22Rv1 (cell line): ENCODE measurements at regions not wholly inside any gene's neighbourhood (a gene's known extent, or its start where the extent isn't known, plus 50 kb on each side); places are given as distances from the start of the nearest gene placed in this dataset.

Experiments used
- H3K27ac ChIP-seq: fragments of 450-650 bp; 2 replicates; pipeline ENCODE4 v1.5.1; 2017
- ZFX ChIP-seq: fragments of 450-650 bp; IDR thresholded peaks from 2 replicates; pipeline ENCODE4 v1.6.1; 2017; ENCODE audit warnings: antibody characterized with exemption, borderline replicate concordance
- TF ChIP-seq, protein P1 (sequence below): fragments of 450-650 bp; IDR thresholded peaks from 2 replicates; pipeline ENCODE4 v1.5.1; 2017; ENCODE audit warnings: mild to moderate bottlenecking

DNA sequence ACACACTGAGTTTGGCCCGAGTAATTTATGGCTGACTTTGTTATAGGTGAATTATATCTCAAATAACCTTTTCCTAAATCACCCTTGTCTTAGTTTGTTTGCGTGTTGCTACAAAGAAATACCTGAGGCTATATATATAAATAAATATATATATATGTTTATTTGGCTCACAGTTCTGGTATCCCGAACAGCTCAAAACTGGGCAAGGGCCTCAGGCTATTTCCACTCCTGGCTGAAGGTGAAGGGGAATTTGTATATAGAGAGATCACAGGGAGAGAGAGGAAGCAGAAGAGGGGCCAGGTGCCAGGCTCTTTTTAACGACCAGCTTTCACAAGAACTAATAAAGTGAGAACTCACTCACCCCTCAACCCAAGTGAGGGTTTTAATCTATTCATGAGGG, 159.9 kb upstream of the STARD13 start:
- peak overlapping the region; percentile 66 for H3K27ac ChIP-seq

DNA sequence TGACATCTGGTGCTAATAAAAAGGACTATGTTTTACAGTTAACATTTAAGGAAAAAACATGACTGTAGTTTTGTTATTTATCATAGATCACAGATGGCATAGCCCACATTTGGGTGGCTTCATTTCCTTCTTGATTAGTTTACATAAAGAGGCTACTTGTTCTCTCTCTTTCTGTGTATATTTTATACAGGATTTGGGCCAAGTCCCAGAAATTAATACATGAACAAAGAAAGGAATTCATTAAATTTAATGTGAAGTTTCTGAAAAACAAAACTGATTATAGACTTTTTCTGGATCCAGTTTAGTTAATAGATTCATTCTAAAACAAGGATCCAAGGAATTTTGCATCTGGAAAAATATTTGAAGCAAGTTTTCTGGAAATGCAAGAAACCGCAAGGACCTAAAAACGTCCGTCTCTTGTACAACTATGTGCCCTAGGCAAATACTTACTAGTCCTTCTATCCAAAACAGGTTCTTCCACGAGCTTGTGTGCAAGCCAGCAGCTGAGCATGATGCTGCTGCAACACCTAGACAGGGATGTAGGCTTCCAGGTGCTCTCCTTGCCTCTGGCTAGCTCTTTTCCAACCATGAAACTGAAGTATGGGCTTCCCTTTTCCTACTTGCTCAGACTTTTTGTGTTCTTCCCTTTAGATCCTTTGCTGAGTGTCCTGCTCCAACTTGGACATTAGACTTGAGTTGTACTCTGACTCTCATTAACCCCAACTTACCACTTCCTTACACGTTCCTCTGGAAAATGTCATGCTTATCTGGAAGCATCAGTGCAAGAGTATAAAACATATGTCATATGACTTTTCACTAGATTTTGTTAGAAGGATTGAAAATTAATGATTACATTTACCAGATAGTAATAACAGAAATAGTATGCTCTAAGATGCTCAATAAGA, 161.5 kb upstream of the STARD13 start:
- TF ChIP-seq, protein P1, sequence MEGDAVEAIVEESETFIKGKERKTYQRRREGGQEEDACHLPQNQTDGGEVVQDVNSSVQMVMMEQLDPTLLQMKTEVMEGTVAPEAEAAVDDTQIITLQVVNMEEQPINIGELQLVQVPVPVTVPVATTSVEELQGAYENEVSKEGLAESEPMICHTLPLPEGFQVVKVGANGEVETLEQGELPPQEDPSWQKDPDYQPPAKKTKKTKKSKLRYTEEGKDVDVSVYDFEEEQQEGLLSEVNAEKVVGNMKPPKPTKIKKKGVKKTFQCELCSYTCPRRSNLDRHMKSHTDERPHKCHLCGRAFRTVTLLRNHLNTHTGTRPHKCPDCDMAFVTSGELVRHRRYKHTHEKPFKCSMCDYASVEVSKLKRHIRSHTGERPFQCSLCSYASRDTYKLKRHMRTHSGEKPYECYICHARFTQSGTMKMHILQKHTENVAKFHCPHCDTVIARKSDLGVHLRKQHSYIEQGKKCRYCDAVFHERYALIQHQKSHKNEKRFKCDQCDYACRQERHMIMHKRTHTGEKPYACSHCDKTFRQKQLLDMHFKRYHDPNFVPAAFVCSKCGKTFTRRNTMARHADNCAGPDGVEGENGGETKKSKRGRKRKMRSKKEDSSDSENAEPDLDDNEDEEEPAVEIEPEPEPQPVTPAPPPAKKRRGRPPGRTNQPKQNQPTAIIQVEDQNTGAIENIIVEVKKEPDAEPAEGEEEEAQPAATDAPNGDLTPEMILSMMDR: no peak
- no peak for TF ChIP-seq ZFX
- peak overlapping the region; percentile 66 for H3K27ac ChIP-seq

More for the DNA sequence above, 159.9 kb upstream of the STARD13 start:
- TF ChIP-seq ZFX: no peak

DNA sequence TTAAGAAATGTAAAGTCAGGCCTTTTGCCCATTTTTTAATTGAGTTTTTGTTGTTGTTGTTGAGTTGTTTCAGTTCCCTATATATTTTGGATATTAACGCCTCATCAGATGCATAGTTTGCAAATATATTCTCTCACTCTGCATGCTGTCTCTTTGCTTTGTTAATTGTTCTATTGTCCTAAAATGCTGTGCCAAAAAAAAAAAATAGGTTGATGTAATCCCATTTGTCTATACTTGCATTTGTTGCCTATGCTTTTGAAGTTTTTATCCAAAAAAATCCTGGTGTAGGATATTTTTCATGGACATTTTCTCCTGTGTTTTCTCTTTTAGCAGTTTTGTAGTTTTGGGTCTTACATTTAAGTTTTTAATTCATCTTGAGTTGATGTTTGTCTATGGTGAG, 163.3 kb upstream of the STARD13 start:
- TF ChIP-seq ZFX: no peak
- TF ChIP-seq, protein P1: no peak
- no peak overlapping the region for H3K27ac ChIP-seq

DNA sequence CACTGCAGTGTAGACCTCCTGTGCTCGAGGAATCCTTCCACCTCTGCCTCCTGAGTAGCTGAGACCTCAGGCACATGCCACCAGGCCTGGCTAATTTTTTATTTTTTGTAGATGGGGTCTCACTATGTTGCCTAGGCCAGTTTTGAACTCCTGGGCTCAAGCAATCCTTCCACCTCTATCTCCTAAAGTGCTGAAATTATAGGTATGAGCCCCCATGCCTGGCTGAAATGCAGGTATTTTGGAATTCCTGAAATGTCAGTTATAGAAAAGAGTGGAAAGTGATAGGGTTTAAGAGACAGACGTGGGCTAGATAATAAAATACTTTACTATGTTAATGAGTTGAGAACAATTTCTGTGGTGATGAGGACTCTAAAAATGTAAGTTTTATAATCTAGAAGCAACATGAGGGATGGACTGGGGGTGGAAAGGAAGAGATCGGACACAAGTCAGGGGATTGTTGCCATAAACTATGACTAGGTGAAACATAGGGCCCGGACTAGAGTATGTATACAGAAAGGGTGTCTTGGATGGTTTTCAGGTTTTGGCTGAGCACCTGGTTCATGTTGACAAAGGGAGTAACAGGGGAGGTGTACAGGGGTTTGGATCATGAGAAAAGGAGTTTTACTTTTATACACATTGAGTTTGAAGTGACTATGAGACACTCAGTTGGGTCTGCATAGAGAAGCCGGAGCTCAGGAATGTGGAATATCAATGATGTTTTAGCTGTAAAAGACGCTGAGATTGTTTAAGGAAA, 165.6 kb upstream of the STARD13 start:
- TF ChIP-seq, protein P1: no peak
- TF ChIP-seq ZFX: no peak
- no peak overlapping the region for H3K27ac ChIP-seq

DNA sequence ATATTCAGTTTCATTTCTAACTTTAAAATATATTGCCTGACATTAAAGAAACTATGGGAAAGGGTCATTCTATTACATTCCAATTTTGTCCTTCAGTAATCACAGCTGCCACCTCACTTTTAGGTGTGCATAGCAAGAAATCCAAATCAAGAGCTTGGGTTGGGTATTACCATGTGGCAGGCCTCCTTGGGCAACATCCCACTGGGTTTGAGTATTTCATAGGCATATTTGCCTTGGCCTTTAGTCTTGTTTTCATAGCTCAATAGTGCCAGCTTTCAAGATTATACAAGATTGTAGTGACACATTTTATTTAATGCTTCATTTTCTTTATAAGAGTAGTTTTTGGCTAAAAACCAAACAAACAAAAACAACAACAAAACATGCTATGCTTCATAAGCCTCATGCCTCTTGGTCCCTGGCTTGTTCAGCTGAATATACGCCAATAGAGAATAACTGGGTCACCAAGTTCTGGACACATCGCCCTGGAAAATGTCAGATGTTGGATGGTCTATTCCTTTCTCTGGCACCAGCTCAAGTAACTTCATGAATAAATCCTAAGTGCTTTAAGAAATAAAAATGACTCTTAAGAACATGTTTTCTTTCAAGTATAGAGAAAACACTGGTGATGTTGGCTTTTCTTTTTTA, 167.4 kb upstream of the STARD13 start:
- H3K27ac ChIP-seq: no peak overlapping the region
- TF ChIP-seq, protein P1: no peak
- TF ChIP-seq ZFX: no peak

DNA sequence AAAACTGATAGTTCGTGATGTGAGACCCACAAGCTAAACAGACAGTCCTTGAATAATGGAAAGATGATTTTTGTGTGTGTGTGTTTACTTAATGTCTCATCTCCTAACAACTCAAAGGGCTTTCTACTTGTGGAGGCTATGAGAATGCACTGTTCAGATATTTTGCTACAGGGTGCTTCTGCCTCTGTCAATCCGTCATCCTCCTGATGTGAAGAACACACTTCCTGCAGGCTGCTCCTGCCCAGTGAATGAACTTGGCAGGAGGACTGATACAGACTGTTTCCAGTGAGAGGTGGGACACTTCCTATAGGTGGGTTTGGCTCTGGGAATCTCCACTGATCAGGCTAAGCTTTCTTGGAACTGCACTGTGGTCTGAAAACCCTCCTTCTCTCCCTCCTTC, 168.4 kb upstream of the STARD13 start:
- no peak overlapping the region for H3K27ac ChIP-seq
- TF ChIP-seq ZFX: no peak
- TF ChIP-seq, protein P1: no peak

DNA sequence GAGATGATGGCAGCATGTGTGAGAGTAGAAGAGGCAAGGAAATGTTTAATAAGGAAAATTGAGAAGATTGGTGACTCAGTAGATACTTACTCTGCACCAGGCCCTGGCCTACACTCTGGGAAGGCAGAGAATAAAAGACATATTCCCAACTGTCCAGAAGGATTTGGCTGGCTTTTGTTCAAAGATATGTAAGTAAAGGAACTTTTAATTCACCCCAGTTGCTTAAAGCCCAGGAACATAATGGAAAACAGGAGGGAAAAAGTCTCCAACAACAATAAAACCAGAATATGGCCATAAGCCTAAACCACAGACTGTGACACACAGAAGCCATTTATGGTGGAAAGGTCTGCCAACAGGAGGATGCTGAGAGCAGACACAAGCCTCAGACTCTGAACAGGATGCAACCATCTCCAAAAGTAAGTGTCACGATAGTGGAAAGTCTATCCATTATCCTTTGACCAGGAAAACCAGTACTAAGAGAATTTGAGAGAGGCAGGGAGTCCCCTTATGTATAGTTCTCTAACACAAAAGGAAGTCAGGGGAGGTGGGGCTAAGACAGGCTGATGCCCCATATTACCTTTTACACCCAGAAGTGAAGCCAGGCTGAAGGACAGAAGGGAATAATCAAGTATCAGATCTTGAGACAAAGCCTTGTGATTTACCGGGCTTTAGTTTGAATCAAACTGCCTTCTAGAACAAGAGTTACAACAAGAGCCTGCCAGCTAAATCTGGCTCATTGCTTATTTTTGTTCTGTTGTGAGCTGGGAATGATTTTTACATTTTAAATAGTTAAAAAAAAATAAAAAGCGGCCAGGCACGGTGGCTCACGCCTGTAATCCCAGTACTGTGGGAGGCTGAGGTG, 169.5 kb upstream of the STARD13 start:
- TF ChIP-seq, protein P1: no peak
- TF ChIP-seq ZFX: no peak
- no peak overlapping the region for H3K27ac ChIP-seq
